MG63 (cell line): ENCODE measurements at regions not wholly inside any gene's neighbourhood (a gene's known extent, or its start where the extent isn't known, plus 50 kb on each side); places are given as distances from the start of the nearest gene placed in this dataset.

Experiments used
- DNase-seq: peaks from one replicate; pipeline ENCODE4 v3.0.0-alpha.2; 2020
- H3K27me3 ChIP-seq: fragments of 250-450 bp; sonication (Bioruptor Pico); 2 replicates; pipeline ENCODE4 v1.5.1; 2020; ENCODE audit warnings: mild to moderate bottlenecking, moderate library complexity
- H3K36me3 ChIP-seq: fragments of 250-450 bp; sonication (Bioruptor Pico); 2 replicates; pipeline ENCODE4 v1.5.1; 2020; ENCODE audit warnings: mild to moderate bottlenecking, moderate library complexity
- H3K4me3 ChIP-seq: fragments of 250-450 bp; sonication (Bioruptor Pico); 2 replicates; pipeline ENCODE4 v1.5.1; 2020; ENCODE audit warnings: mild to moderate bottlenecking, moderate library complexity
- H3K9me3 ChIP-seq: fragments of 250-450 bp; sonication (Bioruptor Pico); 2 replicates; pipeline ENCODE4 v1.5.1; 2020; ENCODE audit warnings: mild to moderate bottlenecking, moderate library complexity

DNA sequence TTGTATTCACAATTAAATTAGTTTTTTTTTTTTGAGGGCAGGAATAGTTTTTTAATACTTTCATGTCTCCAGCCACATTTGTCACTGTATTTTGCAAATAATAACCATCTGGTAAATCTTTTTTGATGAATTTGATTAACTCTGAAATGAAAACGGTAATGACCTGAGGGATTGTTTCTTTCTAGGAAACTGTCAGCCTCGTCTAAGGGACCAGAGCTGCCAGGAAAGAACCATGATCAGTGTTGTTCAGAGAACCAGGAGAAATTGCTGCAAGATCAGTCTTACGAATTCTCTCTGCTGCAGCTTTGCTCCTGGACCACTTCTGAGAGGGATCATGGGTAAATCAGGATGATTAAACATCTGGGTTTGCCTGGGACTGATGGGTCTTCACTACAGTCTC, 114.5 kb upstream of the TAF11L2 start:
- H3K27me3 ChIP-seq, result no peaks in the 10 kb centered on the region
- no peak for DNase-seq
- H3K4me3 ChIP-seq, result no peak overlapping the region
- no peaks in the 10 kb centered on the region for H3K36me3 ChIP-seq
- H3K9me3 ChIP-seq, result no peaks in the 10 kb centered on the region

GRCh38 chr5:17384181-17384580, 113.8 kb upstream of the TAF11L2 start:
- Histone ChIP-seq H3K9me3 (no peaks in the 10 kb centered on the region), H3K27me3 (no peaks in the 10 kb centered on the region), H3K4me3 (no peak overlapping the region), H3K36me3 (no peaks in the 10 kb centered on the region)
- DNase-seq, result no peak

DNA sequence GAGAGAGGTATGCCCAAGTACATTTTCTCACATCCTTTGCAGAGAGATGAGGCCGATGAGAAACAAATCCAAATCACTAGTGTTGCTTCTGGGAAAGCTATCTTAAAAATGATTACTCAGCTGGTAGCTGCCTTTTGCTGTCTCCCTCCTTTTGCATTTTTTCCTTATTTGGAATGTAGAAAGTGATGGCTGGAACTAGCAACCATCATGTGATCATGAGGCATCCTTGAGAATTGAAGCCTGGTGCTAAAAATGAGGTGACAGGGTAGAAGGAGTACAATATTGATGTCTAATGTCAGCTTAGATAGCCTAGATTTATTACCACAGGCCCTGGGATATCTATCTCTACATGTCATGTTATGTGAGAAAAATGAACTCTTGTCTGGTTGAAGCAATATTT, 109.3 kb upstream of the TAF11L2 start:
- no peak for DNase-seq
- Histone ChIP-seq H3K36me3 (no peaks in the 10 kb centered on the region), H3K9me3 (no peaks in the 10 kb centered on the region), H3K27me3 (no peaks in the 10 kb centered on the region), H3K4me3 (no peak overlapping the region)

- H3K36me3 ChIP-seq, result no peaks in the 10 kb centered on the region
- no peak overlapping the region for H3K4me3 ChIP-seq
- no peaks in the 10 kb centered on the region for H3K27me3 ChIP-seq
- no peak for DNase-seq
- peaks cover 4% of the 10 kb centered on the region; the same call in 1 of the 2 replicates for H3K9me3 ChIP-seq
These were observed 103.9 kb upstream of the TAF11L2 start for GRCh38 chr5:17394086-17394485.

GRCh38 chr5:17395106-17395880, 102.7 kb upstream of the TAF11L2 start:
- Histone ChIP-seq H3K36me3 (no peaks in the 10 kb centered on the region), H3K27me3 (no peaks in the 10 kb centered on the region), H3K9me3 (peaks cover 4% of the 10 kb centered on the region; the same call in 1 of the 2 replicates), H3K4me3 (no peak overlapping the region)
- DNase-seq, result no peak

GRCh38 chr5:17396247-17396646, 101.8 kb upstream of the TAF11L2 start:
- DNase-seq, result no peak
- no peak overlapping the region for H3K4me3 ChIP-seq
- H3K9me3 ChIP-seq, result peaks cover 4% of the 10 kb centered on the region; the same call in 1 of the 2 replicates
- H3K36me3 ChIP-seq, result no peaks in the 10 kb centered on the region
- no peaks in the 10 kb centered on the region for H3K27me3 ChIP-seq

GRCh38 chr5:17398431-17398830, 99.6 kb upstream of the TAF11L2 start:
- DNase-seq, result peak; percentile 78
- peaks cover 4% of the 10 kb centered on the region; the same call in 1 of the 2 replicates for H3K9me3 ChIP-seq
- H3K27me3 ChIP-seq, result no peaks in the 10 kb centered on the region
- H3K36me3 ChIP-seq, result no peaks in the 10 kb centered on the region
- no peak overlapping the region for H3K4me3 ChIP-seq

GRCh38 chr5:17398866-17399835, 98.9 kb upstream of the TAF11L2 start:
- peaks cover 4% of the 10 kb centered on the region; the same call in 1 of the 2 replicates for H3K9me3 ChIP-seq
- no peak overlapping the region for H3K4me3 ChIP-seq
- H3K36me3 ChIP-seq, result no peaks in the 10 kb centered on the region
- no peak for DNase-seq
- H3K27me3 ChIP-seq, result no peaks in the 10 kb centered on the region

DNA sequence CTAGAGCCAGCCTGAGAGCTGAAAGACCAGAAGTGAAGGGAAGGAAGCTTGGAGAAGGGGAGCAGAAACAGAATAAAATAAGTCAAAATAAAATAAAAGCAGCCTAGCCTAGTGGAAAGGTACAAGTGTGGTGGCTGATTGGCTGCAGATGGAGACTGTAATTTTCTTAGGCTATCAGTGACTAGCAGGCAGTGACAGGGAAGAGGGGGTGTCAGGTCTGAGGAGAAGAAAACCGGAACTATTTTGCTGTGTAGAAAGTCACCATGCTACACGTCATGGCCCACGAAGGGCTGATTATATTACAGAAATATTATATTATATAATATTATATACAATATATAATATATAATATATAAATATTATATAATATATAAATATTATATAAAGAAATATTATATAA, 98.1 kb upstream of the TAF11L2 start:
- peaks cover 4% of the 10 kb centered on the region; the same call in 1 of the 2 replicates for H3K9me3 ChIP-seq
- no peaks in the 10 kb centered on the region for H3K36me3 ChIP-seq
- H3K27me3 ChIP-seq, result no peaks in the 10 kb centered on the region
- H3K4me3 ChIP-seq, result no peak overlapping the region
- DNase-seq, result no peak

GRCh38 chr5:17400724-17401469, 97.1 kb upstream of the TAF11L2 start:
- H3K36me3 ChIP-seq, result no peaks in the 10 kb centered on the region
- H3K9me3 ChIP-seq, result peaks cover 4% of the 10 kb centered on the region; the same call in 1 of the 2 replicates
- H3K4me3 ChIP-seq, result no peak overlapping the region
- H3K27me3 ChIP-seq, result no peaks in the 10 kb centered on the region
- DNase-seq, result no peak

DNA sequence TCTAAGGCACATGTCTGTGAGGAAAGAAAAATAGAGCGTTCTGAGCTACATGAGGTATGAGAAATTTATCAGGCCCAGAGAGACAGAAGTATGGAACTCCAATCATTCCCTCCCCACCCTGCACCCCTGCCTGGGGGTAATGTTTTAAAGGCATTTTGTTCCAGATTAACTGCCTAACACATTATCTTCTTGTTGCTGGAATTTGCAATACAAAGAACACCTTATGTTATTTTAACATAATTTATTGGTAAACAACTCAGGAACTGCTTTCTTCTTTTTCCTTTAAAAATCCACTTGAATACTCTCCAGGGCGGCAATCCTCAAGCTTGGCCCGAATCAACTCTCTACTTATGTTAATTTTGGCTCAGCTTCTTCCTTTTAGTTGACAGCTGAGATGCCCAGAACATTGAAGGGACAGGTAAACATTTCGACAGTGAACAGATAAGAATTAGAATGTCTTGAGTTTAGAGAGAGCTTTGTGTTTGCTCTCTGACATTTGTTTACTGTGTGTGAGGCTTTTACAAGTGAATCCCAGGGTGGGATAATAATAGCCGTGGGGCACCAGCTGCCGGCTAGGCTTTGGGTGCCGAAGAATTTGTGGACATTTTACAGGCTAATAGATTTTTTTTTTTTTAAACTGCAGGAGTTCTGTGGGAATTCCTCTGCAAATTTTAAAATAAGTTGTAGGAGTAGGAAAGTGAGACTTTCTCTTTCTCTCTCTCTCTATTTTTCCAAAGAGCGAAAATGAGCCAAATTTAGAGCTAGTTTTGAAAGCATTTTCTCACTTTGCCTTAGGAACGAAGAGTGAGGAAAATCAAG, 96.4 kb upstream of the TAF11L2 start:
- Histone ChIP-seq H3K36me3 (no peaks in the 10 kb centered on the region), H3K9me3 (peaks cover 3% of the 10 kb centered on the region; the same call in 1 of the 2 replicates), H3K4me3 (no peak overlapping the region), H3K27me3 (no peaks in the 10 kb centered on the region)
- DNase-seq, result no peak

DNA sequence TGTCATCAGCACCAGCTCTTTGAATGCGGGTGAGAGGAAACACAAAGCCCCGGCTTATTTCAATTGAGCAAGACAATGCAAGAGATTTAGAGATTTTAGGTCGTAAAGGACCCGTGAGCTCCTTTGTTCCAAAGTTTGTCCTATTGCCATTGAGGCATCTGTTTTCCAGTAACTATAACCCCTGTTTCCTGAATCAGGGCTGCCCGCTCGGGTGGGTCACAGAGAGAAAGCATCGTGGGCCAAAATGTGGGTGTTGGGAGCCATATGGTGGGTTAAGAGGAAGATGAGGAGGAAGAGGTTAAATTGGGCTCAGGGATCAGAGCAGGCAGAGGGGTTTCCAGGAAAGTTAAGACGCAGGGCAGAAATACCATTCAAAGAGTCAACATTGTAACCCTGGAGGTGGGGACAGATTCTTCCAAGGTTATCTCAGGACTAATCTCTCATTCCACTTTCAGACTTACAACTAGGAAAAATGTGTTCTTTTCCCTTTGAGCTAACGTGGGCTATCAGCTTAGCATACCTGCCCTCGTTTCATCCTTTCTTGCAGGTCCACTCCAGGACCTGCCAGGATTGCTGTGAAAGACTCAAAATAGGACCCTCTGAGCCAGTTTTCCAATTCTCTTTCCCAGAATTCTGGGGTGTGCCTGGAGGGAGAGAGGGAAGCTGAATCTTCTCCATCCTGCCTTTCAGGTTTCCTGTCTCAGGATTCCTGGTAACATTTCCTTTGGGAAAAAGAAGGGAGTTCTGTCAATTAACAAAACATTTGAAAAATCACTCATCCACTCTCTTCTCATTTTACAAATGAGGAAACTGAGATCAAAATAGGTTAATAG, 95.5 kb upstream of the TAF11L2 start:
- H3K4me3 ChIP-seq, result no peak overlapping the region
- no peak for DNase-seq
- no peaks in the 10 kb centered on the region for H3K9me3 ChIP-seq
- no peaks in the 10 kb centered on the region for H3K36me3 ChIP-seq
- no peaks in the 10 kb centered on the region for H3K27me3 ChIP-seq

- Histone ChIP-seq H3K27me3 (no peaks in the 10 kb centered on the region), H3K9me3 (no peaks in the 10 kb centered on the region), H3K36me3 (no peaks in the 10 kb centered on the region), H3K4me3 (no peak overlapping the region)
- no peak for DNase-seq
These were observed 94.1 kb upstream of the TAF11L2 start for GRCh38 chr5:17403695-17404490.

DNA sequence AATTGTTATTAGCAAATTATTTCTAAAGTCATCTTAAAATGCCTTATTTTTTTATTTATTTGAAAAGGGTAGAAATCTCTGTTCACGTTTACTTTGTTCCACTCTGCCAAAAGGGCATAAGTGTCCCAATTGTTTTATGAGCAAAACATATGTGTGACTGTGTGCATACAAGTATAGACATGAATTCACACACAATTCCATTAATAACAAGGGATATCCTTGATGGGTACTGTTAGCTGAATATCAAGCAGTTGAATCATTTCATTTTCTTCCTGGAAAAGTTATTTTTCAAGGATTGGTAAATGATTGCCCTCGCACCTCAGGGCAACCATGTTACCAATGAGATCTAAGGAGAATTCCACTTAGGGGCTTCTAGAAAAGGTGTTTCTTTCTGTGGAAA, 92.1 kb upstream of the TAF11L2 start:
- DNase-seq, result no peak
- Histone ChIP-seq H3K36me3 (no peaks in the 10 kb centered on the region), H3K27me3 (no peaks in the 10 kb centered on the region), H3K4me3 (no peak overlapping the region), H3K9me3 (no peaks in the 10 kb centered on the region)

DNA sequence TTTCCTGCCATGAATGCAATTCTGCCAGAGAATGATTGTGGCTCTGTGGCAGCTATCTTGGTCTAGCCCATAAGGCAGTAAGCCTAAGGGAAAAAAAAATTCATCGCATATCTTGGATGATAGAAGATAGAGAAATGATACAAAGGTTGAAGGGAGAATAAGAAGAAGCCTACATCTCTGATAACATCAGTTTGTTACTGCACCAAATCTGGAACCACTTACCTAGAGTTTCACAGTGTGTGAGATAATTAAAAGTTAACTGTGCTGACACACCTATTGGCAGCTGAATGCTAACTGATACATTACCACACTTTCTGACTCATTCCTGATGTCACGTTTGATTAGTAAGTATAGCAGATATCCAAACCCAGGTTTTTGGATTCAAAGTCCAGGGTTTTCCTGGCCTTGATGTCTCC, 91.6 kb upstream of the TAF11L2 start:
- Histone ChIP-seq H3K27me3 (no peaks in the 10 kb centered on the region), H3K4me3 (no peak overlapping the region), H3K36me3 (no peaks in the 10 kb centered on the region), H3K9me3 (no peaks in the 10 kb centered on the region)
- no peak for DNase-seq
